ENCODE measurements at regions not wholly inside any gene's neighbourhood (a gene's known extent, or its start where the extent isn't known, plus 50 kb on each side); places are given as distances from the start of the nearest gene placed in this dataset.
"Not testable (repeated sequence)": the region's sequence is repeated elsewhere in the genome, so short reads cannot be mapped to it uniquely, and the experiment has no call there.

- not testable (repeated sequence) for TF ChIP-seq CTCF, POLR2A (IDR thresholded peaks at IDR 0.05)
Observed at GRCh38 chr17:27089079-27089928, 204.6 kb upstream of the WSB1 start.

Measured in body of pancreas (tissue), 4 donors.